Forelimb muscle (tissue), 1 donor: ENCODE measurements at regions not wholly inside any gene's neighbourhood (a gene's known extent, or its start where the extent isn't known, plus 50 kb on each side); places are given as distances from the start of the nearest gene placed in this dataset.

ENCODE experiments used
- DNase-seq: peaks from one replicate; pipeline ENCODE4 v3.0.0-alpha.2; 2013; ENCODE audit warnings: low read depth

DNA sequence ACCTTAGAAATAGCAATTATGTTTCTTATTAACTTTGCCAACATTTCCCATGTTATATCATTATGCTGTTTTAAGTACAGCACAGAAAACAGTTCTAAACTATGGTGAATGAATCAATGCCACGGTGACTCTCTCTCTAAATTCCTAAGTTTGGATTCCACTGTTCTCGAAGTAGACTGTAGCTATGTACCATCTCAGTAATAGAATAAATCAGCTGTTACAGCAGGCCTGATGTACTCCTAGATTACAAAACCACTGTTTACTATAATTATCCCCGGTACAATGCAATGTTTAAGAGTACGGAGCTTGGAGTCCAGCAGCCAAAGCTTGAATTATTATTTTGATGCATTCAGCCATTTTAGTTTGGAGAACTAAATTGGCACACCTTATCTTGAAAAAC, 476.3 kb upstream of the SLITRK1 start:
- no peak for DNase-seq

GRCh38 chr13:84352946-84353345, 470.7 kb upstream of the SLITRK1 start:
- no peak for DNase-seq

- DNase-seq = no peak
These were observed 457.2 kb upstream of the SLITRK1 start for GRCh38 chr13:84339456-84339855.

- no peak for DNase-seq
These were observed 450.1 kb upstream of the SLITRK1 start for GRCh38 chr13:84332346-84332745.

DNA sequence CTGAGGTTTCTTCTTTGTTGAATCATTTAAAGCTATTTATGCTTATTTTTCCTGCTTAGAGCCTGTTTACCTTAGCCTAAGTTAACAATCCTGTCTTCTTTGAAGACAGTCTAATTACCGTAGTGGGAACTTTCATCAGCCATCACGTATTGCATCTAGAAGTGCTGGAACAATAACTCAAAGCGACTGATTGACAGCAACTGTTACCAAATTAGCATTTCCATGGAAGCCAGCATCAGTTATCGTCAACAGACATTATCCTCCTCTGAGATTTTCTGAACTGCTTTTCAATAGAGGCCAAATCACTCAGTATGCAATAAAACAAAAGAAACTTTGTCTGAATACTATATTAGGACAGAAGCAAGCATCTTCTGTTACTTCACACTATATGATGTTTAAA, 433.3 kb upstream of the SLITRK1 start:
- DNase-seq = no peak

- DNase-seq = no peak
These were observed 420.8 kb upstream of the SLITRK1 start for GRCh38 chr13:84303035-84303434.

- no peak for DNase-seq
These were observed 415.0 kb upstream of the SLITRK1 start for GRCh38 chr13:84297251-84297650.

GRCh38 chr13:84296401-84296800, 414.1 kb upstream of the SLITRK1 start:
- no peak for DNase-seq

DNA sequence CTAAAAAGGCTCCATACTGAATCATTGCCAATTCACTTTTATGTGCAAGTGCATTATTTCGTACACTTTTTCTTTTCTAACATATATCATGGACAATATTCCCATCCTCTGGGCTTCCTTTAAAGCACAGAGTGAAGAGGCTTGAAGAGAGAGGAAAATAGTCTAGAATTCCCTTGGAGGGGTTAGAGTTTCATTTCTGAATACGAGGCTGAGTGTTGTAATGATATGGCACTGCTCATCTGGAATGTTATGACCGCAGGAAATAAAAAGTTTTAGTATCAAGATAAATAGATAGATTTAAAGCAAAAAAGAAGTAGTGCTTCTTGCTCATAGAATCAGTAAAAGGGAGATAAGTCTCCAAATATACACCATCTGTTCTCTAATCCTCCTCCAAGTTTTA, 412.3 kb upstream of the SLITRK1 start:
- DNase-seq = no peak

- peak; percentile 52 for DNase-seq
These were observed 408.1 kb upstream of the SLITRK1 start for GRCh38 chr13:84290386-84290785.

DNA sequence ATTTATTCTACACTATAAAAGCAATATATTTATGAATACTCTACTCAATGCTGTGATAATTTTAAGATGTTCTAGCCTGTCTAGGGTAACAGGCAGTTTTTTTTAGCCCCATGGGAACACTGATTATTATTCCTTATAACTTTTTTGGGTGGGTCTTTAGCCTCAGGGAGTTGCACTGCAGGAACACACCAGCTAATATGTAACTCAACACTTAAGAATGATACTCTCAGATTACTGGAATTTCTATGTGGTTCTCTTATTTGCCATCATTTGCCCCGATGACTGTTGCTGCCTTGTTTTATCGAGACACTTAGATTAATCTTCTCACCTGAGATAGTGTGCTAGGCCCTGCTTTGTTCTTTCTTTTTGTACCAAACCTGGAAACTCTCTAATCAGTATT, 396.9 kb upstream of the SLITRK1 start:
- DNase-seq = no peak

- no peak for DNase-seq
These were observed 390.7 kb upstream of the SLITRK1 start for GRCh38 chr13:84272877-84273562.

DNA sequence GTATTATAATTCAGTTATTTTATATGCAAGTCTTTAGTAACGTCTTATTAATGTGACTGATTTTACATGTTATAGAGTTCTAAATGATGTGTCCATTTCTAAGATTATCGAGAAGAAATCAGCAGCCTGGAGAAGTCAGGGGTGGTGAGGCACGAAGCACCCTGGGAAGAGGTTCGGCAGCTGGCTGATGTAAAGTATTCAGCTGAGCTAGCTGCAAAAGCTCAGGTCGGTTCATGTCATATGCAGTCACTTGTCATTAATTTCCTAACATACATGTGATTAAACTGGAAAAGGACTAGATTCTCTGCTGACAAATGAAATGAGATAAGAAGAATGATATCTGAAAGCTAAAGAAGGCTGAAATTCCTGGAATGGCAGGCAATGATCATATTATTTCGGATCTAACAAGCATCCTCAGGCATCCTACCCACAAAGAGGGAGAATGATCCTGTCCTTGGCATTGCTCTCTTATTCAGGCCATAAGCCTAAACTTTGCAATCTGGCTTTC, 383.0 kb upstream of the SLITRK1 start:
- no peak for DNase-seq

DNA sequence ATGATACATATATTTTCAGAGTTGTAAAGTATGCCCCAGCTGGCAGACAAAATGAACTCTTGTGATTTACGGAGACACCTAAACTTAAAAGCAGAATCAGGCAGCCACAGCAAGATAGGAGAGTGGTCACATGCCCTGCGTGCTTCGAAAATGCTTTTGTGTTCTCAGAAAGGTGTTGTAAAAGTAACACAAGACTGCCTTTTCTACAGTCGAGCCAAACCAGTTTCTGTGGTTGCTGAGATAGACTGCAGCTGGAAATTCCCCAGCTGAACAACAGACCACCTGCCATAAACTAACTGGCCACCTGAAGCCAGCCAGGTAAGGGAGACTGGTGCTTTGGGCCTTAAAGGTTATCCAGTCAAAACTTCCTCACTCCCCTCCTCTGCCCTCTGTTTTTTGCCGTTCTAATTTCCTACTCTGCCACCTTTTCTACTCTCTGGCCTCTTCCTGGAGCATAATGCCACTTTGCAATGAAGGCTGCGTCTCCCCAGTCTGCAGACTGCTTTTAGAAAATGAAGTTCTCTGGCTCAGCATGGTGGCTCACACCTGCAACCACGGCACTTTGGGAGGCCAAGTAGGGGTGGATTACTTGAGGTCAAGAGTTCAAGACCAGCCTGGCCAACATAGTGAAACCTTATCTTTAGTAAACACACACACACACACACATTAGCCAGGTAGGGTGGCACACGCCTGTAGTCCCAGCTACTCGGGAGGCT, 381.2 kb upstream of the SLITRK1 start:
- DNase-seq = no peak

DNA sequence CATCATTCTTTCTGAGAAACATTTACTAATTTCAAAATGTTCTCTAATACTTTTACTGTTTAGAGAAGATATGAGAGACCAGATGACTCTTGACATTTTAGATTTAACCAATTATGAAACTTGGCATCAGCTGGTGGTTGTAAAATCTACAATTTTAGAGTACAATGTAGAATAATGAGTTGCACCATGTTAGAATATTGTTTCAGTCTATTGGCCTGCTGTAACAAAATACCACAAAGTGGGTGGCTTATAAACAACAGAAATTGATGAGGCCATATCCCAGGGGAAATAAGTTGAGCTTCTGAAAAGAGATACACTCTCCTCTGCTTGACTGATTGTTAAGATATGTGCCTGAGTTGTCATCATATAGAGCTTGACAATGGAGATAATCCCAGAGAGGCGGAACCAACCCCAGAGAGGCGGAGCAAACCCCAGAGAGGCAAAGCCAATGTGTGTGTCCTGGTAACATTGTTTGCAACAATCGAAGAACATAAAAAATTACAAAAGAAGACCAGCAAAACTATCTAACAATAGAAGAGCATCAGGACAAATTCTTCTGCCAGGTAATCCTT, 373.0 kb upstream of the SLITRK1 start:
- DNase-seq = no peak

- DNase-seq = no peak
These were observed 367.2 kb upstream of the SLITRK1 start for GRCh38 chr13:84249463-84249862.

GRCh38 chr13:84243340-84243739, 361.1 kb upstream of the SLITRK1 start:
- no peak for DNase-seq

DNA sequence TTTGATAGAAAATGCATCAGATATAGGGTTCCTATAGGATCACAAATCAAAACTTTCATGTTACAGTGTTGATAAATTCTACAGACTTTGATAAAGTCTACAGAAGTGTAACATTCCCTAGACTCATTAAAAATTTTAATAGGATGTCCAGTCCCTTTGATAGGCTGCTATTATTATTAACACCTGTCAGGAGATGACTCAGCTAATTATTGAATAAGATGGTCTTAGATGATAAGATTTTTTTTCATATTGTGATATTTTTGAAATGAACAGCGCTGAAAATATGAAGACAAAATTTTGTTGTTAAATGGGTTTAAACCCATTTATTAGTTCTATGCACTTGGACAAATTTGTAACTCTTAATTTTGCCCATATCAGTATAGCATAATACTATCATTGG, 356.8 kb upstream of the SLITRK1 start:
- no peak for DNase-seq

GRCh38 chr13:84238381-84238780, 356.1 kb upstream of the SLITRK1 start:
- no peak for DNase-seq

GRCh38 chr13:84237143-84237542, 354.9 kb upstream of the SLITRK1 start:
- DNase-seq = no peak

GRCh38 chr13:84234416-84234815, 352.1 kb upstream of the SLITRK1 start:
- DNase-seq = no peak

DNA sequence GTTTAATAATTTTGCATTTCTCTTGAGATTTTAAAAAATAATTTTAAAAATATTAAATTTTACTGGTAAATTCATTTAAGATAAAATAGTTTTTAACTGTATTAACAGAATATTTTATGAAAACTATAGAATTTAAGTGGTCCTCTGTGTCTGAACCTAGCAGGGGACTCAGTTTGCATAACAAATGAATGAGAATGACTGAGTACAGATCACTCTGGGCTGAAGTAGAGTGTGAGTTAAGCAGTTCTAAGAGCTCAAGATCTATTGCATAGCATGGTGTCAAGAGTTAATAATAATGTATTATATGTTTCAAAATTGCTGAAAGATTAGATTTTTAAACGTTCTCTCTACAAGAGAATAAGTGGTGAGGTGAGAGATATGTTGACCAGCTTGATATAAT, 348.3 kb upstream of the SLITRK1 start:
- no peak for DNase-seq

DNA sequence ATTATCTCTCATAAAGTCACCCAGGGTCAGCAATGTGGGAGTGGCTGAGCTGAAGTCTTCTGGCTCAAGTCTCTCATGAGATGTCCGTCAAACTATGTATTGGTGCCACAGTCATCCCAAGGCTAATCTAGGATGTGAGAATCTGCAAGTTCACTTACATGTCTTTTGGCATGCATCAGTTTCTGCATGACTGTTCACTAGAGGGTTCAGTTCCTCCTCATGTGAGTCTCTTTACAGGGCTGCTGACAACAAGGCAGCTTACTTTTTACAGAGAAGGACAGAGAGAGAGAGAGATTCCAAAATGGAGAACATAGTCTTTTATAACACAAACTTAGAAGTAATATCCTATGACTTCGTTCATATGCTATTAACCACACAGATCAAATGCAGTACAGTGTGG, 328.8 kb upstream of the SLITRK1 start:
- DNase-seq = no peak
